Esophagus mucosa (tissue), 1 donor: ENCODE measurements at regions not wholly inside any gene's neighbourhood (a gene's known extent, or its start where the extent isn't known, plus 50 kb on each side); places are given as distances from the start of the nearest gene placed in this dataset.
"Not testable (repeated sequence)": the region's sequence is repeated elsewhere in the genome, so short reads cannot be mapped to it uniquely, and the experiment has no call there.

Experiments used
- ATAC-seq: fragments of 200-7000 bp; cut with Tn5 transposase; one replicate; pipeline ENCODE4 v1.9.1; 2020
- donor health status: DM: yes; HTN: yes; CAD: no.

GRCh38 chr2:113337809-113338208 is 59.1 kb upstream of the PAX8 start:
- no peak for ATAC-seq

GRCh38 chr2:113336040-113336439 is 57.3 kb upstream of the PAX8 start:
- peak; percentile 61 for ATAC-seq

GRCh38 chr2:113334147-113334546 is 55.4 kb upstream of the PAX8 start:
- ATAC-seq = no peak

GRCh38 chr2:113333735-113334134 is 55.0 kb upstream of the PAX8 start:
- ATAC-seq = not testable (repeated sequence)

- peak; percentile 91 for ATAC-seq
Observed at GRCh38 chr2:113330060-113330767, 51.5 kb upstream of the PAX8 start.

GRCh38 chr2:113328973-113329372 is 50.3 kb upstream of the PAX8 start:
- peak; percentile 66 for ATAC-seq

GRCh38 chr2:113328572-113328971 is 49.9 kb upstream of the PAX8 start:
- ATAC-seq = not testable (repeated sequence)
